ENCODE measurements at regions not wholly inside any gene's neighbourhood (a gene's known extent, or its start where the extent isn't known, plus 50 kb on each side); places are given as distances from the start of the nearest gene placed in this dataset.

GRCh38 chr10:20355011-20355410 lies 538.8 kb downstream of the PLXDC2 start:
- Histone ChIP-seq H3K4me3 (ENCODE audit: low read depth, low read length) (no peak overlapping the region), H3K27me3 (no peaks in the 10 kb centered on the region), H3K4me1 (no peaks in the 10 kb centered on the region), H3K9me3 (no peaks in the 10 kb centered on the region), H3K36me3 (no peaks in the 10 kb centered on the region)
- DNase-seq = no peak
- no peak for TF ChIP-seq CTCF (IDR thresholded peaks at IDR 0.05; ENCODE audit: low read depth, low read length)

DNA sequence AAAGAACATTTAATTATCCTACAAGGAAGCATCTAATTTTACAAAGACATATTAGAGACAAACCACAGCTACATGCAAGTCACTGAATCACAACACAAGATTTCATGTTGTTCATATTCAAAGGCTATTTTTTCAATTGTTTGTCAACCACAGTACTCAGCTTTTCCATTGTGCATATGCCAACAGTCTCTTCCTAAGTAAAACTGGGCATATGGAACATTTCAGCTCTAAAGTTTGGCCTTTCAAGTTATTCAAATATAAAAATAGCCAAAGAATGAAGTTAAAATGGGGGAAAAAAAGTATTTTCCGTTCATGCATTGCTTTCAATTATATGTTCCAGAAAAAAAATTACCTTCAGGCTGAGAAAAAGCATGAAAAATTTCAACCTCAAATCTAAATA lies 537.9 kb downstream of the PLXDC2 start:
- DNase-seq = no peak
- Histone ChIP-seq H3K4me1 (no peaks in the 10 kb centered on the region), H3K9me3 (no peaks in the 10 kb centered on the region), H3K36me3 (no peaks in the 10 kb centered on the region), H3K4me3 (ENCODE audit: low read depth, low read length) (no peak overlapping the region), H3K27me3 (no peaks in the 10 kb centered on the region)
- no peak for TF ChIP-seq CTCF (IDR thresholded peaks at IDR 0.05; ENCODE audit: low read depth, low read length)

DNA sequence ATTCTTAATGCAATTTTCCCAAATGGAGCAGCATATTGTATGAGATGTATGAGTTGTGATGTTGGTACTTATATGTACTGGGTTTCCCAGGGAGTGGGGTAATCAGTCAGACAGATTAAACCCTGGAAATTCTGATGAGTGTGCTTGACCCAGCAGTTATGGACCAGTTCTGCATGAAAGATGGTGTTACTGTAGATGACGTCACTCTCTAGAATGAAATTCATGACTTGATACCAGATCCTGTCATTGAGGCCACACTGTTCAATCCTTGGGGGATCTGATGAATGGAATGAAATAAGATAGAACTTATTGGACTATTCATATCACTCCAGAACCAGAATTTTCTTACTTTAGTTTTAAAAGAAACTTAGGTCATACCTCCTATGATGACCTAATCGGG lies 534.3 kb downstream of the PLXDC2 start:
- no peaks in the 10 kb centered on the region for H3K27me3 ChIP-seq
- DNase-seq = no peak
- no peak overlapping the region for H3K4me3 ChIP-seq (ENCODE audit: low read depth, low read length)
- no peaks in the 10 kb centered on the region for H3K4me1 ChIP-seq
- no peaks in the 10 kb centered on the region for H3K9me3 ChIP-seq
- no peaks in the 10 kb centered on the region for H3K36me3 ChIP-seq
- no peak for TF ChIP-seq CTCF (IDR thresholded peaks at IDR 0.05; ENCODE audit: low read depth, low read length)

GRCh38 chr10:20343036-20343435 lies 526.8 kb downstream of the PLXDC2 start:
- Histone ChIP-seq H3K27me3 (no peaks in the 10 kb centered on the region), H3K36me3 (no peaks in the 10 kb centered on the region), H3K4me1 (no peaks in the 10 kb centered on the region), H3K9me3 (no peaks in the 10 kb centered on the region), H3K4me3 (ENCODE audit: low read depth, low read length) (no peak overlapping the region)
- no peak for DNase-seq
- TF ChIP-seq CTCF (IDR thresholded peaks at IDR 0.05; ENCODE audit: low read depth, low read length) = no peak

Data from BE2C (cell line).